ENCODE measurements at regions not wholly inside any gene's neighbourhood (a gene's known extent, or its start where the extent isn't known, plus 50 kb on each side); places are given as distances from the start of the nearest gene placed in this dataset.

DNA sequence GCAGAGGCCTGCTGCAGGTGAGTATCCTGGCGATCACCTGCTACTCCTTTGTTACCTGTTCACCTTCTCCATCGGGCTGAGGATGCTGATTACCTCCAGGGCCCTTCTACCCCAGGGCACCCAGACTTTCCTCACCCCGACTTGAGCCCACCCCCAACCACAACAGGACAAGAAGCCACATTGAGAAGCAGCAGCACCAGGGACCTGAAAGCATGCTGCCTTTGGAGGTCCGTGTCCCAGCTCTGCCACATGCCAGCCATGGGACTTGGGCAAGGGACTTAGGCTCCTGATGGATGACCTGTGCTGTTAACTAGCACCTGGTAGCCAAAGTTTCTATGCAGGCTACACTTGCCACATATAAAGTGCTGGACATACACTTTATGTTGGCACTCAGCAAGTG, 89.7 kb downstream of the CPZ start:
- intact Hi-C loops (cut with DNase I), result no loop called here
- TF ChIP-seq POLR2A (IDR thresholded peaks at IDR 0.05) (no peak), POLR2AphosphoS5 (IDR thresholded peaks at IDR 0.05) (no peak)
- TF ChIP-seq, protein P1, sequence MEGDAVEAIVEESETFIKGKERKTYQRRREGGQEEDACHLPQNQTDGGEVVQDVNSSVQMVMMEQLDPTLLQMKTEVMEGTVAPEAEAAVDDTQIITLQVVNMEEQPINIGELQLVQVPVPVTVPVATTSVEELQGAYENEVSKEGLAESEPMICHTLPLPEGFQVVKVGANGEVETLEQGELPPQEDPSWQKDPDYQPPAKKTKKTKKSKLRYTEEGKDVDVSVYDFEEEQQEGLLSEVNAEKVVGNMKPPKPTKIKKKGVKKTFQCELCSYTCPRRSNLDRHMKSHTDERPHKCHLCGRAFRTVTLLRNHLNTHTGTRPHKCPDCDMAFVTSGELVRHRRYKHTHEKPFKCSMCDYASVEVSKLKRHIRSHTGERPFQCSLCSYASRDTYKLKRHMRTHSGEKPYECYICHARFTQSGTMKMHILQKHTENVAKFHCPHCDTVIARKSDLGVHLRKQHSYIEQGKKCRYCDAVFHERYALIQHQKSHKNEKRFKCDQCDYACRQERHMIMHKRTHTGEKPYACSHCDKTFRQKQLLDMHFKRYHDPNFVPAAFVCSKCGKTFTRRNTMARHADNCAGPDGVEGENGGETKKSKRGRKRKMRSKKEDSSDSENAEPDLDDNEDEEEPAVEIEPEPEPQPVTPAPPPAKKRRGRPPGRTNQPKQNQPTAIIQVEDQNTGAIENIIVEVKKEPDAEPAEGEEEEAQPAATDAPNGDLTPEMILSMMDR (IDR thresholded peaks at IDR 0.05), result no peak
- H3K27ac ChIP-seq, result no peak overlapping the region
- H3K4me1 ChIP-seq (replicated peaks), result no peaks in the 10 kb centered on the region
- no peak for DNase-seq (ENCODE audit: low spot score)
- H3K9me3 ChIP-seq, result no peaks in the 10 kb centered on the region
- H3K27me3 ChIP-seq (replicated peaks; ENCODE audit: insufficient read depth), result peaks cover 6% of the 10 kb centered on the region
- WGBS, result 83% methylated on average over 4 of the region's 4 CpGs
- no peak overlapping the region for H3K4me3 ChIP-seq
- no peaks in the 10 kb centered on the region for H3K36me3 ChIP-seq

DNA sequence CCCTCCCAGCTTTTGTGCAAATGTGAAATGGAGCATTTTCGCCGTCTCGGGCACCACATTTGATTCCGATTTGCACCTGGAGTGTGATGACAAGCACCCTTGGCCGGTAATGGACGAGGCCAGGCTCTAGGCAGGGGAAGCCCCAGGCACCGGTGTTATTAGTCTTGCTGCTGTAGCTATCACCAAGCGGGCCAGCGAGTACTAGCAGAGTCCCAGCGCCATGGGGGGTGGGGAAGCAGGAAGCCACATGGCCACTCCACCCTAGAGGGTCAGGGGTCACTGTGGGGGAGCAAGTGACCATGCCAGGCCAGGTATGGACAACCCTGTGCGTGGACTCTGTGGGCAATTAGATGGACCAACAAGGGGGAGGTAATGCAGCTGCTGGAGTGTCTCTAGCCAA, 88.8 kb downstream of the CPZ start:
- intact Hi-C loops (cut with DNase I), result no loop called here

DNA sequence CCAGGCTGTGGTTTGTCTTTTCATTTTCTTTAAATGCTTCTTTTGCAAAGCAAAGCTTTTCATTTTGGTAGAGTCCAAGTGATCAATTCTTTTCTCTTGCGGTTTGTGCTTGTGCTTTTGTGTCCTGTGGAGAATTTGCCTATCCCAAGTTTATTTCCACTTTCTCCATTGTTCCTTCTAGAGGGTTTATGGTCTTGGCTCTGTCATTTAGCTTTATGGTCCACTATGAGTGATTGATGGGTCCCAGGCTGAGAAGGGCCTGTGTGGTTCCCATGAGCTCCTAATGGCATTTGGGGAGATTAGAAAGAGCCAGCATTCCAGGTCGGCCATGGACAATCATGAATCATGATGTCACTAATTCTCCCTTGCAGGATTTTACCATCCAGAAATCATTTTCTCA, 86.5 kb downstream of the CPZ start:
- Histone ChIP-seq H3K27ac (no peak overlapping the region), H3K27me3 (replicated peaks; ENCODE audit: insufficient read depth) (peaks cover 6% of the 10 kb centered on the region), H3K36me3 (no peaks in the 10 kb centered on the region), H3K4me1 (replicated peaks) (no peaks in the 10 kb centered on the region), H3K9me3 (no peaks in the 10 kb centered on the region), H3K4me3 (no peak overlapping the region)
- intact Hi-C loops (cut with DNase I), result no loop called here
- no peak for DNase-seq (ENCODE audit: low spot score)
- TF ChIP-seq POLR2A (IDR thresholded peaks at IDR 0.05), result no peak
- TF ChIP-seq, protein P1 (IDR thresholded peaks at IDR 0.05), result no peak
- TF ChIP-seq POLR2AphosphoS5 (IDR thresholded peaks at IDR 0.05), result no peak
- 31% methylated on average over 2 of the region's 2 CpGs for WGBS

More for the DNA sequence above, 88.8 kb downstream of the CPZ start:
- Histone ChIP-seq H3K27me3 (replicated peaks; ENCODE audit: insufficient read depth) (peaks cover 6% of the 10 kb centered on the region), H3K4me3 (no peak overlapping the region), H3K9me3 (no peaks in the 10 kb centered on the region), H3K36me3 (no peaks in the 10 kb centered on the region), H3K27ac (no peak overlapping the region), H3K4me1 (replicated peaks) (no peaks in the 10 kb centered on the region)
- DNase-seq (ENCODE audit: low spot score), result no peak
- WGBS, result 63% methylated on average over 11 of the region's 11 CpGs
- TF ChIP-seq, protein P1 (IDR thresholded peaks at IDR 0.05), result no peak
- TF ChIP-seq POLR2AphosphoS5 (IDR thresholded peaks at IDR 0.05), result no peak

DNA sequence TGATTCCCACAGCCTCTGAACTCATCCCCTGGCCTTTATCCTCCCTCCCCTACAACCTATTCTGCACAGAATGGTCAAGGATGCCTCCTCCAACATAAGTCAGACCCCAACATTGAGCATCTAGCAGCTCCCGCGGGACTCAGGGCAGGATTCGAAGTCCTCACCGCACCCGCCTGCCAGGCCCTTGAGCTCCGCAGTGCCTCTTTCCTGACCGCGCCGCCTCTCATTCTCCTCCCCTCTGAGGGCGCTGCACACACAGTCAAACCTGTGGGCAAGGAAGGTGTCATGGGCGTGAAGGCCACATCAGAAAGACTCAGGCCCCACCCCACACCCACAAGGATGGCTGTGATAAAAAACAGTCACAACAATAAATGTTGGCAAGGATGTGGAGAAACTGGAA, 84.1 kb downstream of the CPZ start:
- H3K4me1 ChIP-seq (replicated peaks), result no peaks in the 10 kb centered on the region
- no peak for DNase-seq (ENCODE audit: low spot score)
- 90% methylated on average over 11 of the region's 11 CpGs for WGBS
- intact Hi-C loops (cut with DNase I), result no loop called here
- H3K4me3 ChIP-seq, result no peak overlapping the region
- no peaks in the 10 kb centered on the region for H3K9me3 ChIP-seq
- no peaks in the 10 kb centered on the region for H3K36me3 ChIP-seq
- H3K27me3 ChIP-seq (replicated peaks; ENCODE audit: insufficient read depth), result no peaks in the 10 kb centered on the region
- no peak overlapping the region for H3K27ac ChIP-seq
- TF ChIP-seq POLR2AphosphoS5 (IDR thresholded peaks at IDR 0.05), result no peak
- TF ChIP-seq, protein P1 (IDR thresholded peaks at IDR 0.05), result no peak
- TF ChIP-seq POLR2A (IDR thresholded peaks at IDR 0.05), result no peak

DNA sequence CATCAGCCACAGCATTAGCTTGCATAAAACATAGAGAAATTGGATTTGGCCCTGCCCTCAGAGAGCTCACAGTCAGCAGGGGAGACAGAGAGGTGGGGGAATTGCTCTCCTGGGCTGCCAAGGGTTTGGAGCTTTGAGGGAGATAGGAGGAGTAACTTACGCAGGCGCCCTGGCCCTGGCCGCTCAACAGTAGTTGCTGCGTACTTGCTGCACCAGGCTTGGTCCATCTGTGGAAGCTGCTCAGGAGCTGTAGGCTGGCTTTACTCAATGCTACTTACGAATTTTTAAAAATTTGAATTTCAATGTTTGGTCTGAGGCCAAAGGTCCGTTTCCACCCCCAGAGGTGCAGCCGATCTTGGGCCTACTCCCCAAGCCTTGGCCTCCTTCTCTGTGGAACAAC, 83.3 kb downstream of the CPZ start:
- 82% methylated on average over 7 of the region's 7 CpGs for WGBS
- Histone ChIP-seq H3K27ac (no peak overlapping the region), H3K9me3 (no peaks in the 10 kb centered on the region), H3K36me3 (no peaks in the 10 kb centered on the region), H3K4me1 (replicated peaks) (no peaks in the 10 kb centered on the region), H3K4me3 (no peak overlapping the region), H3K27me3 (replicated peaks; ENCODE audit: insufficient read depth) (no peaks in the 10 kb centered on the region)
- TF ChIP-seq POLR2A (IDR thresholded peaks at IDR 0.05) (no peak), POLR2AphosphoS5 (IDR thresholded peaks at IDR 0.05) (no peak)
- TF ChIP-seq, protein P1 (IDR thresholded peaks at IDR 0.05), result no peak
- no peak for DNase-seq (ENCODE audit: low spot score)
- intact Hi-C loops (cut with DNase I), result no loop called here
